Activated CD8-positive, alpha-beta memory T cell treated with anti-CD3 and anti-CD28 coated beads, Interleukin-2, amount 50 U/mL, for 24 hours (primary cell): ENCODE measurements at regions not wholly inside any gene's neighbourhood (a gene's known extent, or its start where the extent isn't known, plus 50 kb on each side); places are given as distances from the start of the nearest gene placed in this dataset.
"Not testable (repeated sequence)": the region's sequence is repeated elsewhere in the genome, so short reads cannot be mapped to it uniquely, and the experiment has no call there.

Experiments
- DNase-seq: peaks from one replicate; pipeline ENCODE4 v3.0.0-alpha.2; 2020; ENCODE audit errors: extremely low read depth

DNA sequence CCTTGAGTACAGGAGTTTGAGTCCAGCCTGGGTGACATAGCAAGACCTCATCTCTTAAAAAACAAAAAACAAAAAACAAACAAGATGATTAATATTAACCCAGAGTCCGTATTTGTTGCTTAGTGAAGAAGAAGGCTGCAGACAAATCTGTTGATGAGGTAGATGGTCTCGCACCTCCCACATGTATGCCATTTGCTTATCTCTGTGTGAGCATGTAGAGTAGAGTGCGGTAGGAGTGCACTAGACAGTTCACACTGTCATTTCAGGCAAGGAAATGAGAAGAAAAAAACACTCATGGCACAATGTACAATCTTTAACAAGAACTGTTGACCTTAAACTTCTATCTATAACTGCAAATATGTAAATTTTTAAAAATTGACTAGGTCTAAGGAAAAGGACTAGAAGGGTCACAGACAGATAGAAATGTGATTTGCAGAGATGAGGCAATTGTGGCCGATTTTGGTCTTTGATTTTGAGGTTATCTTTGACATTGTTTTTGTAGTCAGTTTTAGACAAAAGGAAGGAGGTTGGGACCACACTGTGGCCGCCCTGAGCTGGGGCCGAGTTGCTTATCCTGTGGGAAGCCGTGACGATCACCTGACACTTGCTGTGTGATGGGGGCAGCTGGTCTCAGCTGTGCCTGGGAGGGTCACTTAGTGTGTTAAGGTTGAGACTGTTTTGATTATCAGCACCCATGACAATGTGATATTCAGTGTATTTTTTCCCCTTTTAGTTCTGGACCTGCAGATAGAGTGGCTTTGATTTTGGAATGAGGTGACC lies 127.2 kb downstream of the LAT start:
- DNase-seq, result not testable (repeated sequence)

DNA sequence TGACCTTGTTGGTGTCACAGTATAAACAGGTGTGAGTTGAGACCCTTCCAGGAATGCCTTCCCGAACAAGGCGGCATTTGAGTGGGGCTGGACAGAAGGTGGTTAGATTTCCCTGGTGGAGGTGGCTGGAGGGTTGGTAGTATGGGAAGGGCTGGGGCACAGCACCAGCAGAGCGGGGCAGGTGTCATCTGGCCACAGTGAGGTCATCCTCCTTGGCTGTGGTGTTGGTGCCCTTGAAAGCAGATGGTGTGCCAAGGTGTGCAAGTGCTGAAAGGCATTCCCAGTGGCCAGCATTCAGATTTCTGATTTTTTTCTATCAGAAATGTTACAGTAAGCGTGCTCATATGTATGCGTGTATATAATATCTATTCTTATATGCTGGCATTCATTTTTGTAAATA lies 126.6 kb downstream of the LAT start:
- DNase-seq, result no peak

DNA sequence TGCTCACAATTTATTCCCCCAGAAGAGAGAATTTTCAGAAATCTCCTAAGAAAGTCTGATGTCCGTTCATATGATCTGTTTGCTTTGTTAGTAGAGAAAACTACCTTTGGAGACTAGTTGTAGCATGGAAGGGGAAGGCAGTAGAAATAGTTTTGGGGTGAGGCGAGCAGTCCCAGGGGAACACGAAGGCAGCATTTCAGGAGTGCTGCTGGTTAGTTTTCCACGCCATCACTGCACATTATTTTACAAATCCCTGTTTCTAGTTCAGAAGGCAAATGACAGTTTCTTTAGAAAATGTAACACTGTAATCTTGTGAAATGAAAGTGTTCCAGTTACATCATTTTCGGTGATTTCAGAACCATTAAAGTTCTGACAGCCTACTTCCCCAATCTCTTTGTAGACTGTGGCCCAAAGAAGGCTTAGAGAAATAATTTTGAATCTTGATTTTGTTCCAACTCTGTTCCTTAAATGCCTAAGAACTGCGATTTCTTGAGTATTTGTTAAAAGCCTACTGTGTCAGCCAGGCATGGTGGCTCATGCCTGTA lies 123.8 kb downstream of the LAT start:
- not testable (repeated sequence) for DNase-seq

DNA sequence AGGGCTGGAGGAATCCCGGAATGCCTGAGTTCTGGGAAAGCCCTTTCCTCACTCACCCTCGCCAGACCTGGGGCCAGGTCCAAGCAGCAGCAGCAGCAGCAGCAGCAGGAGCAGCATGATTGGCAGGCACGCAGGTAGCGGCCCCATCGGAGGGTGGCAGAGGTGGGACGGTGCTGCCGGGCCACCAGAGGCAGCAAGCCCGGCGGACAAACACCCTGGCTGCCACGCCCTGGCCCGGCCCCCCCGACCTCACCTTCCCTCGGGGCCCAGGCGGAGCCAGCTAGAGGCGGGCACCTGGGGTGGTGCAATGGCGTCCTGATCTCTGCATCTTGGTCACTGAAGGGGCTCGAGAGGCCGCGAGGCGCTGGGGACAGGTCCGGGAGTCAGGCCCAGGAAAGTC lies 122.4 kb downstream of the LAT start:
- DNase-seq, result no peak

DNA sequence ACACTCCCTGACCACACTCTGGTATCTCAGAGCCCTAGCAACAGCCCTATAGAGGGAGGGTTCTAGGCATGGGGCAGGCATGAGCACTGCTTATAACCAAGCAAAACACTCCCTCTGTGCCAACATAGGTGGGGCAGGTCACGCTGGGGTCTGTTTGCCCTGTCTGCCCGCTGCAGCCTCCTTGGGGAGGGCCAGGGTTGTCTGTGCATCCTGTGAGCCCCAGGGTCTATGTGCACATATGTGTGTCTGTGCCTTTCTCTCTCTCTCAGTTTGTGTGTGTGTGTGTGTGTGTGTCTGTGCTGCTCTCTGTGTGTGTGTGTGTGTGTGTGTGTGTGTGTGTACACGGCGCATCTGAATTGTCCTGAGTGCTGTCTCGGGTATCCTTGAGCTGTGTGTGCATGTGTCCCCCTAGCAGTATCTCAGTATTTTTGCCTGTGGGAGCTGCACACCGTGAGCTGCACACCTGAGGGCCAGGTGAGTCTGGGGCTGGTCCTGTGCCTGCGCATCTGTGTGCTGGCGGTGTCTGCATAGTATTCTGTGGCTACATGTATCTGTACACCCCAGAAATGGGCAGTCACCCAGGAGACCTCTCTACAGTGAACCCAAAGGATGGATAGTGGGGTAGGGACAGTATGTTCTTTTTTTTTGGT lies 121.5 kb downstream of the LAT start:
- not testable (repeated sequence) for DNase-seq

DNA sequence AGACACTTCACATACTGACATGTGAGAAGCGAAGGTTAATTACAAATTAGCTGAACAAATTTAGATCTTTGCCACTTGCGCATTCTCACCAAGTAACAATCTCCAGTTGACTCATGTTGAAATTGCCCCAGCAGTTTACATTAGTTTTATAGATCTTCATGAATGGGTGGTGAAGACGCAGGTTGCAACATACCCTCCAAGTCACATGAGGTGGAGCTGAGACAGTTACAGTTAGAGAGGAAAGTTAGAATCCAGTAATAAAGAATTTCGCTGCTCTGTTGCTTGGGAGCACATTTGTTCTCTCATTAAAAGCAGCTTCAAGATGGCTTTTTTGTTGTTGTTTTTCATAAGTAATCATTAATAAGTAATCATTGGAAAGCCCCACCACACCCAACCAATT lies 119.7 kb downstream of the LAT start:
- DNase-seq, result not testable (repeated sequence)

DNA sequence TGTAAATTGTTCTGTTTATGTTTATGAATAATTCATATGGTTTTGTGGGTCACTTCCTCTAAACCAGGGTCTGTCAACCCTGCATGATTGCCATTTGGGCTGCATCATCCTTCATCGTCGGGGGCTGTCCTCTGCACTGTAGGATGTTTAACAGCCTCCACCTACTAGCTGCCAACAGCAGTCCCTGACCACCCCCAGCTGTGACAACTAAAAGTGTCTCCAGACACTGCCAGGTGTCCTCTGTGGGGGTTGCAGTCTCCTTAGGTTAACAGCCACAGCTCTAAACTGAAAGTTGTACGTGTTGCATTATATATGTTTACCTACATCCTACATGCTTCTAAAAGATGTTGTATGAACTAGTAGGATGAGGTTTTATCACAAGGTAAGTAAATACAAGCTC lies 113.1 kb downstream of the LAT start:
- not testable (repeated sequence) for DNase-seq

DNA sequence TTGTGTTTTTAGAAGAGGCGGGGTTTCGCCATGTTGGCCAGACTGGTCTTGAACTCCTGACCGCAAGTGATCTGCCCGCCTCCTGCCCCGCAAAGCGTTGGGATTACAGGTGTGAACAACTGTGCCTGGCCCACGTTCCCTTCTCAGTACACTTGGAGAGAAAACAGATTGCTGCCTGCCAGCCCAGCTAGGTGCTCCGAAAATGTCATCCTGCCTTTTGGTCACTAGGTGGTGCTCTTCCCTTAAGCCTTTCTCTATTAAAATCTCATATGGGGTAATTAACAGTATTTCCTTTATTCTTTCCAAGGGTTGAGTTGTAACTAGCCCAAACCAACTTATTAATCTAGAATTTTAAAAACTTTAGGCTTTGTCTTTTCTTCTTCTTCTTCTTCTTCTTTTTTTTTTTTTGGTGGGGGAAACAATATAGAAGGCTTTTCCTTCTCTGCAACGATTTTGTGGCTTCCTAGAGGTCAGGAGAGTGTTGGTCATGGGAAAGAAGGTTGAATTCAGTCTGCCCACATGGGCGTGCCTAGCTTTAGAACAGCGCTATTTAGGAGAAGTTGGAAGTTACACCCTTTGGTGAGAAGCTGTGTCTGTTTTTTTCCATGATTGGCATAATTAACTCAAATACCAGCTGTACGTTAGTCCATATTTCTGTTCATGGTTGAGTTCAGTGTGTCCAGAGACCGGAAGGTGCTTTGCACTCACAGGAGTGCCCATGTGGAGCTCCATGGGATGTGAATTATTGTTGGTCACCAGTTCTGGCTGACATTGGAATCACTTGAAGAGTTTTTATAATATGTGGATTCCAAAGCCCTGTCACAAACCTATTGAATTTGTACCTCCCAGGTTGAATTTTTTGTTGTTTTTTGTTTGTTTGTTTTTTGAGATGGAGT lies 110.1 kb downstream of the LAT start:
- DNase-seq, result not testable (repeated sequence)

DNA sequence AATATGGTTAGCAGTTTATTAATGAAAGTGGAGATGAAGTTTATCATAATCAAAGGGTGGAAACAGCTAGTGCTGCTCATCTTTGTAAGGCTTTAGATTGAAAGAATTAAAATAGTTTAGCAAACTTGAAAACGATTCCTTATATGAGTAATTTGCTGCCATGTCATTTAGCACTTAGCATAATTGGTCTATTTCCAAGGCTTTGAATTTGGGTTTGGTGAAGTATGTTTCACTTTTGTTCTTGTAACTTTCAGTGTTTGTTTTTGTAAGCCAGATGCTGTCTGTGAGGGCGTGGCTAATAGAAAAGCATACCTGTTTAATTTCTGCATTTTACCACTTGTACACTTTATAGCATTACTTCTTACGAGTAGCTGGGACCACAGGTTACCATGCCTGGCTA lies 109.5 kb downstream of the LAT start:
- not testable (repeated sequence) for DNase-seq

DNA sequence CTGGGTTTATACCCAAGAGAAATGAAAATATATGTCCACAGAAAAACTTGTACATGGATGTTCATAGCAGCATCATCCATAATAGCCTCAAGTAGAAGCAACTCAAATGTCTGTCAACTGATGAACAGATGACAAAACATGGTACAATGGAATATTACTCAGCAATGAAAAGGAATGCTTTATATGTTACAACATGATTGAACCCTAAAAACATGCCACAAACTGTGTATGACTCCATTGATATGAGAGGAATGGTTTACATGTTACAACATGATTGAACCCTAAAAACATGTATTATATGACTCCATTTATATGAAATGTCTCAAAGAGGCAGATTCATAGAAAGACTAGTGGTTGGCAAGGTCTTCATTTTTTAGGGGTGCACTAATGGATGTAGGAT lies 104.8 kb downstream of the LAT start:
- DNase-seq, result not testable (repeated sequence)

DNA sequence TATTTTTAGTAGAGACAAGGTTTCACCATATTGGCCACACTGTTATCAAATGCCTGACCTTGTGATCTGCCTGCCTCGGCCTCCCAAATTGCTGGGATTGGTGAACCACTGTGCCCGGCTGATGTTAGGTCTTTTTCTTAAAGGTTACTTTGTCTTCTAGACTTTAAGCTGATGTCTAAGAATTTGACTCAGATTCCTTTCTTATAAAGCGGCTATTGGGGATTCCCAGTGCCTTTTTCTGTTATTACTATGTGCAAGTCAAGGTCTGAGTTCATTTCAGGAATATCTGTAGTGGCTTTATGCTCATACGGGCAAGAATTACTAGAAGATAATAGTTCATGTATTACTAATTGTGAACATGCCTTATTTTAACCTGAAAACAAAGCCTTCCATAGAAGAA lies 102.8 kb downstream of the LAT start:
- DNase-seq, result not testable (repeated sequence)

DNA sequence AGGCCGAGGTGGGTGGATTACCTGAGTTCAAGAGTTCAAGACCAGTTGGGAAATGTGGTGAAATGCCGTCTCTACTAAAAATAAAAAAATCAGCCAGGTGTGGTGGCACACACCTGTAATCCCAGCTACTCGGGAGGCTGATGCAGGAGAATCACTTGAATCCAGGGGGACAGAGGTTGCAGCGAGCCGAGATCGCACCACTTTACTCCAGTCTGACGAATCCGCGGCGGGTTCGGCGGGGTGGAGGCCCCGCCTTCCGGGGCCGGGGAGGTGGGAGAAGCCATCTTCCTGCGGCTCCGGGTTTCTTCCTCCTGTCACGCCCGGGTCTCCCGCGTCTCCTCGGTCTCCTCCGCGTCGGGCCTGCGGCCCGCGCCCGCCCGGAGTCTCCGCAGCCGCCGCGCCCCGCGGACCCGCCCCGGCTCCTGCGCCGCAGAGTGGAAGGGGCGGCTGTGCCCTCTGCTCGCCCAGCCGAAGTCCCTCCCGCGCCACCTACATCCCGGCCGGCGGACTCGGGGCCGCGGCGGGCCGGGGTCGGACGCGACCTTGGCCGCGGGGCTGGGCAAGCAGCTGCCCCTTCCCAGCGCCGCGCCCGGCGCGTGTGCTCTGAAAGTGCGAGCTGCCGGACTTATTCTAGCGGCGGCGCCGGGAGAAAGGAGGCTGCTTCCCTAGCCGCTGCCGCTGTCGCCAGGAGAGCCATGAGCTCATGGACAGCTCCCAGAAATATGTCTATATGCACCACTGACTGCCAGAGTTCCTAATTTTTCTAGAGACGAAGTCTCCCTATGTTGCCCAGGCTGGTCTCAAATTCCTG lies 97.2 kb downstream of the LAT start:
- not testable (repeated sequence) for DNase-seq

DNA sequence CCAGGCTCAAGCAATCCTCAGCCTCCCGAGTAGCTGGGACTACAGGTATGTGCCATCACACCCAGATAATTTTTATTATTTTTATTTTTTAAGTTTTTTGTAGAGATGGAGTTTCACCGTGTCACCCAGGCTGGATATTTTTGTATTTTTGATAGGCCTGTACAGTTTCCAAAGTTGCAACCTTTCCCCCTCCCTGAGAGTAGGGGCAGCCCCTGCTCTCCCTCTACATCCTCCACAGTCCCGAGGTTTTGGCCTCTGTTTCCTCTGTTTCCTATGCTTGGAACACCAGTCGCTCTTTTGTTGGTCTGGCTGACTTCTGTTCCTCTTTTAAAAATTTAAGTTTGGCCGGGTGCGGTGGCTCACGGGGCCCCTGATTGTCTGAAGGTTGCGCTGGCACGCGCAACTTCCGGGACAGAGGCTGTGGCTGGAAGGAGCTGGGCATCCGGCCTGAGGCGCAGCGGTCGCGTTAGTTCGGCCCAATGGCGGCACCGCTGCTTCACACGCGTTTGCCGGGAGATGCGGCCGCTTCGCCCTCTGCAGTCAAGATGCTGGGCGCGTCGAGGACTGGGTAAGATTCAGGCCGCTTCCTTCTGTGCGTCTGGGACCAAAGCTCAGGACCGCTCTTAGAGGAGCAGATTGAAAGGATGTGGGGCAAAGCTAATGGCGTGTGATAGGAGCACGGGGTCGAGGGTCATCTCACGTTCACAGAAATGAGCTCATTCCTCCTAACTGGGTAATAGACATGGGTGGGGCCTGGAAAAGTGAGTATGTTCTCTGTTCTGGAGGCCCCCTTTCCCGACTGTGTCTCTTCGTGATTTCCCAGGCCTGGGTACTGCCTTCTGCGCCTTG lies 89.9 kb downstream of the LAT start:
- DNase-seq, result not testable (repeated sequence)

DNA sequence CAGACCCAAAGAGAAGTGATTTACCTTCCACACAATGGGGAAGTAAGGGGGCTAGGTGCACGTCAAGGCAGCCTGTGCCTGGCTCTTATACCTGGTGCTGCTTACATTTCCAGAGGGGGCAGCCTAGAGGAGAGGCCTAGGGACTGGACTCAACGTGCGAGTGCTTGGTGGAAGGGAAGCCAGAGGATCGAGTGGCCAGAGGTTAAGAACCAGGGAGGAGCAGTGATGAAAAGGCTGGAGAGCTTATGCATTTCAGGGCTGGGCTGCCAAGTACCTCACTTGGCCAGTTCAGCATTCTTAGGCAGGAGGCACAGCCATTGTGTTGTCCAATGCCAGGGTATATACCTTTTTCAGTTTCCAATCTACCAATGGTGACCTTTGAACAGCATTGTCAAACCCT lies 77.4 kb downstream of the LAT start:
- DNase-seq, result not testable (repeated sequence)

DNA sequence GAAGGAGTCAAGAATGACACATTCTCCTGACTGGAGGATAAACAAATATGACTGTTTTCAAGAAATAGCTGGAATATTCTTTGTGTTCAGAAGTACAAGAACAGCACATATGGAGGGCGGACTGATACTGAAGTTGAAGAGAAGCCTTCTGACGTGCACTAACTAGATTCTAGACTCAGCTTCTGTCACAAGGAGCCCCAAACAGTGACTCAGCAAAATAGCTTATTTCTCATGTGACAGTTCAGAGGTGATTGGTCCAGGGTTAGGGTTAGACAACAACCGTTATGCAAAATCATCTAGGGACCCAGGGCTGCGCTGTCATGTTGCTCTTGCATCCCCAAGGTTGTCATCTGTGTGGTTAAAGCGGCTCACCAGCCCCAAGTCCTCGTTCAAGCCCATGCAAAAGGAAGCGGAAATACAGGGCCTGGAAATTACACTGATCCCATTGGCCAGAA lies 76.6 kb downstream of the LAT start:
- DNase-seq, result not testable (repeated sequence)

DNA sequence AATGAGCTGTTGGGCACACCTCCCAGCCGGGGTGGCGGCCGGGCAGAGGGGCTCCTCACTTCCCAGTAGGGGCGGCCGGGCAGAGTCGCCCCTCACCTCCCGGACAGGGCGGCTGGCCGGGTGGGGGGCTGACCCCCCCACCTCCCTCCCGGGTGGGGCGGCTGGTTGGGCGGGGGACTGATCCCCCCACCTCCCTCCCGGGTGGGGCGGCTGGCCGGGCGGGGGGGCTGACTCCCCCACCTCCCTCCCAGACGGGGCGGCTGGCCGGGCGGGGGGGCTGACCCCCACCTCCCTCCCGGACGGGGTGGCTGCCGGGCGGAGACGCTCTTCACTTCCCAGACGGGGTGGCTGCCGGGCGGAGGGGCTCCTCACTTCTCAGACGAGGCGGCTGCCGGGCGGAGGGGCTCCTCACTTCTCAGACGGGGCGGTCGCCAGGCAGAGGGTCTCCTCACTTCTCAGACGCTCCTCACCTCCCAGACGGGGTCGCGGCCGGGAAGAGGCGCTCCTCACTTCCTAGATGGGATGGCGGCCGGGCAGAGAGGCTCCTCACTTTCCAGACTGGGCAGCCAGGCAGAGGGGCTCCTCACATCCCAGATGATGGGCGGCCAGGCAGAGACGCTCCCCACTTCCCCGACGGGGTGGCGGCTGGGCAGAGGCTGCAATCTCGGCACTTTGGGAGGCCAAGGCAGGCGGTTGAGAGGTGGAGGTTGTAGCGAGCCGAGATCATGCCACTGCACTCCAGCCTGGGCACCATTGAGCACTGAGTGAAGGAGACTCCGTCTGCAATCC lies 75.4 kb downstream of the LAT start:
- DNase-seq, result not testable (repeated sequence)

DNA sequence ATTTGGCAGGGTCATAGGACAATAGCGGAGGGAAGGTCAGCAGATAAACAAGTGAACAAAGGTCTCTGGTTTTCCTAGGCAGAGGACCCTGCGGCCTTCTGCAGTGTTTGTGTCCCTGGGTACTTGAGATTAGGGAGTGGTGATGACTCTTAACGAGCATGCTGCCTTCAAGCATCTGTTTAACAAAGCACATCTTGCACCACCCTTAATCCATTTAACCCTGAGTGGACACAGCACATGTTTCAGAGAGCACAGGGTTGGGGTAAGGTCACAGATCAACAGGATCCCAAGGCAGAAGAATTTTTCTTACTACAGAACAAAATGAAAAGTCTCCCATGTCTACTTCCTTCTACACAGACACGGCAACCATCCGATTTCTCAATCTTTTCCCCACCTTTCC lies 74.7 kb downstream of the LAT start:
- DNase-seq, result not testable (repeated sequence)
